HCT116 (cell line): ENCODE measurements at regions not wholly inside any gene's neighbourhood (a gene's known extent, or its start where the extent isn't known, plus 50 kb on each side); places are given as distances from the start of the nearest gene placed in this dataset.

Experiments
- EZH2 ChIP-seq: fragments of 200-600 bp; sonication (generic); IDR thresholded peaks from 2 replicates; pipeline ENCODE4 v1.6.1; 2017; ENCODE audit warnings: antibody characterized with exemption, mixed run types
- EZH2phosphoT487 ChIP-seq: fragments of 200-600 bp; IDR thresholded peaks from 2 replicates; pipeline ENCODE4 v1.6.1; 2018; ENCODE audit warnings: antibody characterized with exemption, borderline replicate concordance
- ZFX ChIP-seq: fragments of 450-650 bp; IDR thresholded peaks from 2 replicates; pipeline ENCODE4 v1.6.1; 2017
- TF ChIP-seq, protein P1 (sequence below), 3 experiments: fragments of 200-600 bp in 1 of 3; sonication (generic) in 1 of 3; IDR thresholded peaks in 2 of 3; conservative IDR thresholded peaks in 1 of 3; 2 replicates each; pipeline ENCODE4 v1.5.1; 2012 to 2017; ENCODE audit warnings: low read depth in 2 of 3, low read length in 2 of 3, antibody characterized with exemption in 1 of 3, borderline replicate concordance in 1 of 3, control low read depth in 1 of 3, mild to moderate bottlenecking in 1 of 3, mixed read lengths in 1 of 3, mixed run types in 1 of 3, moderate library complexity in 1 of 3; ENCODE audit not compliant: insufficient read depth in 1 of 3

DNA sequence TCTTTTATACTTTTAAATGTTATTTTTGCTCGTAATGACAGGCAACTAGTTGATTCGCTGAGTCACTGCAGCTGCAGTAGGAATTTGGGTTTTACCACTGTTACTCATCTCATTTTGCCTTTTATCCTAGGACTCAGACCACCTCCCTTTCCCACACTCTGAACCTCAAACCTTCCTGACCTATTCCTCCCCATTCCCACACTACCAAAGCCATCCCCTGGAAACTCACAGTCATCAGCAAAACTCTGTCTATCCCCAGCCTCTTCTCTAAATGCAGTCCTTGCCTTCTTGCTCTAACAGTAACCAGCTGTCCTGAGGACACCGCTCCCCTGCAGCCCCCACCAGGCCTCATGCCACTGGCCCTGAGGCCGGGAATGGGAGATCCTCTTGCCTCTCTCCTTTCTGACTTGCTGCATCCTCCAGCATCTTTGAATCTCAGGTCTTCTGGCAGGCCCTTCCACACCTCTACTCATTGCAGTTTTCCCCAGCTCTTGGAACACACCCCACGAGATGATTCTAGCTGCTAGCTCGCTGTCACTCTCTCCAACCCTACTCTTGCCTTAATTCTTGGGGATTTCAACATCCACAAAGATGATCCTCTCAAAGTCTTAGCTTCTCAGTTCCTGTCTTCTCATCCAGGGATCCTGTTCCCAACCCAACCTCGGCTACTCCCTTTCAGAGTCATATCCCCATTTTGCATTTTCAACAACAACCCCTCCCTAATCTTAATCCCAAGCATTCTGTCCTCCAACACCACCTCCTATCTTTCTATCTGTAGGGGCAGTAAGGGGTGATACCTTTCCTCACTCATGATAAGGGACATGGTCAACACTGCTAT, 55.9 kb upstream of the C3orf80 start:
- TF ChIP-seq, protein P1, sequence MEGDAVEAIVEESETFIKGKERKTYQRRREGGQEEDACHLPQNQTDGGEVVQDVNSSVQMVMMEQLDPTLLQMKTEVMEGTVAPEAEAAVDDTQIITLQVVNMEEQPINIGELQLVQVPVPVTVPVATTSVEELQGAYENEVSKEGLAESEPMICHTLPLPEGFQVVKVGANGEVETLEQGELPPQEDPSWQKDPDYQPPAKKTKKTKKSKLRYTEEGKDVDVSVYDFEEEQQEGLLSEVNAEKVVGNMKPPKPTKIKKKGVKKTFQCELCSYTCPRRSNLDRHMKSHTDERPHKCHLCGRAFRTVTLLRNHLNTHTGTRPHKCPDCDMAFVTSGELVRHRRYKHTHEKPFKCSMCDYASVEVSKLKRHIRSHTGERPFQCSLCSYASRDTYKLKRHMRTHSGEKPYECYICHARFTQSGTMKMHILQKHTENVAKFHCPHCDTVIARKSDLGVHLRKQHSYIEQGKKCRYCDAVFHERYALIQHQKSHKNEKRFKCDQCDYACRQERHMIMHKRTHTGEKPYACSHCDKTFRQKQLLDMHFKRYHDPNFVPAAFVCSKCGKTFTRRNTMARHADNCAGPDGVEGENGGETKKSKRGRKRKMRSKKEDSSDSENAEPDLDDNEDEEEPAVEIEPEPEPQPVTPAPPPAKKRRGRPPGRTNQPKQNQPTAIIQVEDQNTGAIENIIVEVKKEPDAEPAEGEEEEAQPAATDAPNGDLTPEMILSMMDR (IDR thresholded peaks at IDR 0.05 in 2 of 3, conservative IDR thresholded peaks at IDR 0.05 in 1 of 3; ENCODE audit: borderline replicate concordance in 1 of 3, insufficient read depth in 1 of 3, low read depth in 2 of 3, low read length in 2 of 3) = no peak
- no peak for TF ChIP-seq ZFX
- no peak for TF ChIP-seq EZH2
- TF ChIP-seq EZH2phosphoT487 = no peak
